ENCODE measurements at regions not wholly inside any gene's neighbourhood (a gene's known extent, or its start where the extent isn't known, plus 50 kb on each side); places are given as distances from the start of the nearest gene placed in this dataset.

GRCh38 chr13:50161052-50161451 is 145.8 kb downstream of the KCNRG start:
- no peaks in the 10 kb centered on the region for H3K27me3 ChIP-seq (ENCODE audit: control insufficient read depth, insufficient read depth, low read length)
- H3K27ac ChIP-seq (ENCODE audit: low read length) = no peak overlapping the region
- H3K4me3 Mint-ChIP-seq = no peak overlapping the region
- peaks cover 6 to 7% of the 10 kb centered on the region in 2 donors for H3K27me3 Mint-ChIP-seq (ENCODE audit: low read depth in 2 of 2)
- no peaks in the 10 kb centered on the region for H3K9me3 ChIP-seq (ENCODE audit: control insufficient read depth, insufficient read depth, low read length)
- 92% methylated on average over 2 of the region's 2 CpGs for WGBS (ENCODE audit: insufficient coverage)
- H3K36me3 Mint-ChIP-seq = no peaks in the 10 kb centered on the region
- H3K27ac Mint-ChIP-seq = no peak overlapping the region
- H3K4me1 Mint-ChIP-seq = no peaks in the 10 kb centered on the region
- no peaks in the 10 kb centered on the region for H3K4me1 ChIP-seq (ENCODE audit: control insufficient read depth, insufficient read depth, low read length)
- no peaks in the 10 kb centered on the region for H3K9me3 Mint-ChIP-seq
- TF ChIP-seq CTCF (IDR thresholded peaks at IDR 0.05) = no peak
- ATAC-seq (no peak), DNase-seq (no peak)
- H3K36me3 ChIP-seq (ENCODE audit: control insufficient read depth, insufficient read depth, low read length) = no peaks in the 10 kb centered on the region
- intact Hi-C loops (cut with micrococcal nuclease) = no loop called here
- no peak overlapping the region for H3K4me3 ChIP-seq (ENCODE audit: low read length)

GRCh38 chr13:50162001-50162400 is 146.8 kb downstream of the KCNRG start:
- Mint-ChIP-seq H3K9me3 (no peaks in the 10 kb centered on the region), H3K27me3 (ENCODE audit: low read depth in 2 of 2) (peaks cover 2 to 3% of the 10 kb centered on the region in 2 donors), H3K4me3 (no peak overlapping the region), H3K4me1 (no peaks in the 10 kb centered on the region), H3K36me3 (no peaks in the 10 kb centered on the region), H3K27ac (no peak overlapping the region)
- intact Hi-C loops (cut with micrococcal nuclease) = no loop called here
- Histone ChIP-seq H3K9me3 (ENCODE audit: control insufficient read depth, insufficient read depth, low read length) (no peaks in the 10 kb centered on the region), H3K4me3 (ENCODE audit: low read length) (no peak overlapping the region), H3K27ac (ENCODE audit: low read length) (no peak overlapping the region), H3K27me3 (ENCODE audit: control insufficient read depth, insufficient read depth, low read length) (no peaks in the 10 kb centered on the region), H3K4me1 (ENCODE audit: control insufficient read depth, insufficient read depth, low read length) (no peaks in the 10 kb centered on the region), H3K36me3 (ENCODE audit: control insufficient read depth, insufficient read depth, low read length) (no peaks in the 10 kb centered on the region)
- DNase-seq (no peak), ATAC-seq (no peak)
- 97% methylated on average over 3 of the region's 4 CpGs for WGBS (ENCODE audit: insufficient coverage)
- no peak for TF ChIP-seq CTCF (IDR thresholded peaks at IDR 0.05)

- Mint-ChIP-seq H3K4me1 (no peaks in the 10 kb centered on the region), H3K9me3 (no peaks in the 10 kb centered on the region), H3K27ac (no peak overlapping the region), H3K4me3 (no peak overlapping the region), H3K36me3 (no peaks in the 10 kb centered on the region), H3K27me3 (ENCODE audit: low read depth in 2 of 2) (peaks cover 0 to 2% of the 10 kb centered on the region in 2 donors)
- ATAC-seq (no peak), DNase-seq (no peak)
- Histone ChIP-seq H3K36me3 (ENCODE audit: control insufficient read depth, insufficient read depth, low read length) (no peaks in the 10 kb centered on the region), H3K27me3 (ENCODE audit: control insufficient read depth, insufficient read depth, low read length) (no peaks in the 10 kb centered on the region), H3K4me1 (ENCODE audit: control insufficient read depth, insufficient read depth, low read length) (no peaks in the 10 kb centered on the region), H3K27ac (ENCODE audit: low read length) (no peak overlapping the region), H3K4me3 (ENCODE audit: low read length) (no peak overlapping the region), H3K9me3 (ENCODE audit: control insufficient read depth, insufficient read depth, low read length) (no peaks in the 10 kb centered on the region)
- TF ChIP-seq CTCF (IDR thresholded peaks at IDR 0.05) = no peak
- intact Hi-C loops (cut with micrococcal nuclease) = no loop called here
- whole genome bisulfite sequencing (ENCODE audit: insufficient coverage) = 60% methylated on average over 1 of the region's 2 CpGs
Observed at GRCh38 chr13:50162567-50162966, 147.3 kb downstream of the KCNRG start.

GRCh38 chr13:50167224-50167947 is 152.1 kb downstream of the KCNRG start:
- ATAC-seq (no peak), DNase-seq (no peak)
- Mint-ChIP-seq H3K27me3 (ENCODE audit: low read depth in 2 of 2) (no peaks in the 10 kb centered on the region), H3K4me1 (no peaks in the 10 kb centered on the region), H3K36me3 (no peaks in the 10 kb centered on the region), H3K9me3 (no peaks in the 10 kb centered on the region), H3K4me3 (no peak overlapping the region), H3K27ac (no peak overlapping the region)
- no peak overlapping the region for H3K27ac ChIP-seq (ENCODE audit: low read length)
- no peak for TF ChIP-seq CTCF (IDR thresholded peaks at IDR 0.05)
- H3K4me3 ChIP-seq (ENCODE audit: low read length) = no peak overlapping the region
- H3K9me3 ChIP-seq (ENCODE audit: control insufficient read depth, insufficient read depth, low read length) = no peaks in the 10 kb centered on the region
- intact Hi-C loops (cut with micrococcal nuclease) = no loop called here
- H3K4me1 ChIP-seq (ENCODE audit: control insufficient read depth, insufficient read depth, low read length) = no peaks in the 10 kb centered on the region
- no peaks in the 10 kb centered on the region for H3K36me3 ChIP-seq (ENCODE audit: control insufficient read depth, insufficient read depth, low read length)
- H3K27me3 ChIP-seq (ENCODE audit: control insufficient read depth, insufficient read depth, low read length) = no peaks in the 10 kb centered on the region
- WGBS (ENCODE audit: insufficient coverage) = 67% methylated on average over 2 of the region's 2 CpGs
